ENCODE measurements at regions not wholly inside any gene's neighbourhood (a gene's known extent, or its start where the extent isn't known, plus 50 kb on each side); places are given as distances from the start of the nearest gene placed in this dataset.

DNA sequence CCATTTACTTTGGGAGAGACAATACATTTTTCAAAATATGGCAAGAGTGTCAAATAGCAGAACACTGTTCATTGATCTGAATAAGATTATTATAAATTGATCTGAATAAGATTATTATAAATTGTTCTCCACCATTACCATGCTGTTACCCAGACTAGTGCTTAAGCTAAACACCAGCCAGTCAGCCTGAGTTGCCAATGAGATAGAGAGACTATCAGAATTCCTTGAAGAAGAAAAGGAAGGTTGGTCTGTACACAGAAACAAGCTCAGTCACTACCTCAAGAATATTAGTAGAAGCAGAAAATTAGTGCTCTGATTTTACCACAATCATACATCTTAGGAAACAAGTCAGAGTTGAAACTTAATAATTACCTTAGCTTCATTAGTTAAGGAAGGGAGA, 469.8 kb downstream of the FOXG1 start:
- no peak overlapping the region for H3K18ac ChIP-seq (ENCODE audit: low read length)
- H2BK120ac ChIP-seq (ENCODE audit: insufficient read depth, low read length, poor library complexity) = no peak overlapping the region
- H3K4me1 ChIP-seq (ENCODE audit: control insufficient read depth in 1 of 2, insufficient read depth in 2 of 2, low read length in 2 of 2) = no peaks in the 10 kb centered on the region
- no peak overlapping the region for H3K14ac ChIP-seq (ENCODE audit: low read length)
- H3K79me1 ChIP-seq (ENCODE audit: low read length) = no peaks in the 10 kb centered on the region
- H2BK5ac ChIP-seq (ENCODE audit: low read depth, low read length, poor library complexity) = no peak overlapping the region
- no peak overlapping the region for H4K8ac ChIP-seq (ENCODE audit: low read depth, low read length)
- H3K9me3 ChIP-seq (ENCODE audit: insufficient read depth, low read depth, low read length) = no peaks in the 10 kb centered on the region
- DNase-seq = no peak
- H2AFZ ChIP-seq (ENCODE audit: insufficient read depth, low read length, poor library complexity) = no peak overlapping the region
- no peak overlapping the region for H2BK12ac ChIP-seq (ENCODE audit: low read length)
- H3K36me3 ChIP-seq (ENCODE audit: control insufficient read depth in 1 of 2, insufficient read depth in 2 of 2, low read length in 2 of 2) = no peaks in the 10 kb centered on the region
- no peak overlapping the region for H3K4me2 ChIP-seq (ENCODE audit: low read length)
- H3K79me2 ChIP-seq (ENCODE audit: control insufficient read depth, insufficient read depth, low read length, poor library complexity) = no peaks in the 10 kb centered on the region
- H2AK5ac ChIP-seq (ENCODE audit: low read length) = no peak overlapping the region
- no peak overlapping the region for H3K27ac ChIP-seq (ENCODE audit: low read depth, low read length)
- no peak overlapping the region for H3K4me3 ChIP-seq (ENCODE audit: low read depth, low read length)
- H3K27me3 ChIP-seq (ENCODE audit: insufficient read depth, low read length) = no peaks in the 10 kb centered on the region
- no peak overlapping the region for H4K91ac ChIP-seq (ENCODE audit: low read depth, low read length)
- no peak overlapping the region for H3K4ac ChIP-seq (ENCODE audit: low read depth, low read length)
- no peak overlapping the region for H3K23ac ChIP-seq (ENCODE audit: low read length)
- no peak overlapping the region for H3K9ac ChIP-seq (ENCODE audit: low read length)
- no peak overlapping the region for H4K12ac ChIP-seq (ENCODE audit: low read depth, low read length)

- no peak overlapping the region for H3K4me3 ChIP-seq (ENCODE audit: low read depth, low read length)
- no peak overlapping the region for H2AK5ac ChIP-seq (ENCODE audit: low read length)
- no peaks in the 10 kb centered on the region for H3K4me1 ChIP-seq (ENCODE audit: control insufficient read depth in 1 of 2, insufficient read depth in 2 of 2, low read length in 2 of 2)
- H3K27ac ChIP-seq (ENCODE audit: low read depth, low read length) = no peak overlapping the region
- H3K4me2 ChIP-seq (ENCODE audit: low read length) = no peak overlapping the region
- no peaks in the 10 kb centered on the region for H3K9me3 ChIP-seq (ENCODE audit: insufficient read depth, low read depth, low read length)
- no peak overlapping the region for H3K4ac ChIP-seq (ENCODE audit: low read depth, low read length)
- DNase-seq = peak in 1 of 2 donors; percentile 28
- no peak overlapping the region for H2BK120ac ChIP-seq (ENCODE audit: insufficient read depth, low read length, poor library complexity)
- H2BK5ac ChIP-seq (ENCODE audit: low read depth, low read length, poor library complexity) = no peak overlapping the region
- H3K27me3 ChIP-seq (ENCODE audit: insufficient read depth, low read length) = no peaks in the 10 kb centered on the region
- WGBS (ENCODE audit: extremely low coverage, insufficient coverage, insufficient read length) = no CpG with 5 or more reads among the region's 2 CpGs
- H3K9ac ChIP-seq (ENCODE audit: low read length) = no peak overlapping the region
- no peak overlapping the region for H4K8ac ChIP-seq (ENCODE audit: low read depth, low read length)
- no peaks in the 10 kb centered on the region for H3K79me1 ChIP-seq (ENCODE audit: low read length)
- H3K36me3 ChIP-seq (ENCODE audit: control insufficient read depth in 1 of 2, insufficient read depth in 2 of 2, low read length in 2 of 2) = no peaks in the 10 kb centered on the region
- H2AFZ ChIP-seq (ENCODE audit: insufficient read depth, low read length, poor library complexity) = no peak overlapping the region
- no peak overlapping the region for H2BK12ac ChIP-seq (ENCODE audit: low read length)
- no peak overlapping the region for H4K91ac ChIP-seq (ENCODE audit: low read depth, low read length)
- no peaks in the 10 kb centered on the region for H3K79me2 ChIP-seq (ENCODE audit: control insufficient read depth, insufficient read depth, low read length, poor library complexity)
- no peak overlapping the region for H3K14ac ChIP-seq (ENCODE audit: low read length)
- H4K12ac ChIP-seq (ENCODE audit: low read depth, low read length) = no peak overlapping the region
- H3K23ac ChIP-seq (ENCODE audit: low read length) = no peak overlapping the region
- H3K18ac ChIP-seq (ENCODE audit: low read length) = no peak overlapping the region
Observed at GRCh38 chr14:29236848-29237247, 470.3 kb downstream of the FOXG1 start.

- Histone ChIP-seq H2BK12ac (ENCODE audit: low read length) (no peak overlapping the region), H3K4ac (ENCODE audit: low read depth, low read length) (no peak overlapping the region), H3K18ac (ENCODE audit: low read length) (no peak overlapping the region), H4K8ac (ENCODE audit: low read depth, low read length) (no peak overlapping the region), H3K79me1 (ENCODE audit: low read length) (no peaks in the 10 kb centered on the region), H3K4me3 (ENCODE audit: low read depth, low read length) (no peak overlapping the region), H2AK5ac (ENCODE audit: low read length) (no peak overlapping the region), H3K27ac (ENCODE audit: low read depth, low read length) (no peak overlapping the region), H3K23ac (ENCODE audit: low read length) (no peak overlapping the region), H2BK5ac (ENCODE audit: low read depth, low read length, poor library complexity) (no peak overlapping the region), H4K12ac (ENCODE audit: low read depth, low read length) (no peak overlapping the region), H3K36me3 (ENCODE audit: control insufficient read depth in 1 of 2, insufficient read depth in 2 of 2, low read length in 2 of 2) (no peaks in the 10 kb centered on the region), H3K9me3 (ENCODE audit: insufficient read depth, low read depth, low read length) (no peaks in the 10 kb centered on the region), H3K4me2 (ENCODE audit: low read length) (no peak overlapping the region), H3K79me2 (ENCODE audit: control insufficient read depth, insufficient read depth, low read length, poor library complexity) (no peaks in the 10 kb centered on the region), H3K9ac (ENCODE audit: low read length) (no peak overlapping the region), H4K91ac (ENCODE audit: low read depth, low read length) (no peak overlapping the region), H2BK120ac (ENCODE audit: insufficient read depth, low read length, poor library complexity) (no peak overlapping the region), H3K14ac (ENCODE audit: low read length) (no peak overlapping the region), H3K4me1 (ENCODE audit: control insufficient read depth in 1 of 2, insufficient read depth in 2 of 2, low read length in 2 of 2) (no peaks in the 10 kb centered on the region), H2AFZ (ENCODE audit: insufficient read depth, low read length, poor library complexity) (no peak overlapping the region), H3K27me3 (ENCODE audit: insufficient read depth, low read length) (no peaks in the 10 kb centered on the region)
- no peak for DNase-seq
- no CpG with 5 or more reads among the region's 3 CpGs for WGBS (ENCODE audit: extremely low coverage, insufficient coverage, insufficient read length)
Observed at GRCh38 chr14:29240066-29240465, 473.5 kb downstream of the FOXG1 start.

- H3K79me2 ChIP-seq (ENCODE audit: control insufficient read depth, insufficient read depth, low read length, poor library complexity) = no peaks in the 10 kb centered on the region
- H4K12ac ChIP-seq (ENCODE audit: low read depth, low read length) = no peak overlapping the region
- no CpG with 5 or more reads among the region's 6 CpGs for WGBS (ENCODE audit: extremely low coverage, insufficient coverage, insufficient read length)
- H4K91ac ChIP-seq (ENCODE audit: low read depth, low read length) = no peak overlapping the region
- no peak overlapping the region for H3K4me3 ChIP-seq (ENCODE audit: low read depth, low read length)
- H2BK12ac ChIP-seq (ENCODE audit: low read length) = no peak overlapping the region
- H2AFZ ChIP-seq (ENCODE audit: insufficient read depth, low read length, poor library complexity) = no peak overlapping the region
- H3K4me2 ChIP-seq (ENCODE audit: low read length) = no peak overlapping the region
- H3K27ac ChIP-seq (ENCODE audit: low read depth, low read length) = no peak overlapping the region
- no peaks in the 10 kb centered on the region for H3K79me1 ChIP-seq (ENCODE audit: low read length)
- DNase-seq = no peak
- H3K4ac ChIP-seq (ENCODE audit: low read depth, low read length) = no peak overlapping the region
- H3K9me3 ChIP-seq (ENCODE audit: insufficient read depth, low read depth, low read length) = no peaks in the 10 kb centered on the region
- no peaks in the 10 kb centered on the region for H3K36me3 ChIP-seq (ENCODE audit: control insufficient read depth in 1 of 2, insufficient read depth in 2 of 2, low read length in 2 of 2)
- H3K14ac ChIP-seq (ENCODE audit: low read length) = no peak overlapping the region
- H3K23ac ChIP-seq (ENCODE audit: low read length) = no peak overlapping the region
- H3K9ac ChIP-seq (ENCODE audit: low read length) = no peak overlapping the region
- H2BK5ac ChIP-seq (ENCODE audit: low read depth, low read length, poor library complexity) = no peak overlapping the region
- no peaks in the 10 kb centered on the region for H3K4me1 ChIP-seq (ENCODE audit: control insufficient read depth in 1 of 2, insufficient read depth in 2 of 2, low read length in 2 of 2)
- H3K27me3 ChIP-seq (ENCODE audit: insufficient read depth, low read length) = no peaks in the 10 kb centered on the region
- no peak overlapping the region for H3K18ac ChIP-seq (ENCODE audit: low read length)
- no peak overlapping the region for H2BK120ac ChIP-seq (ENCODE audit: insufficient read depth, low read length, poor library complexity)
- H2AK5ac ChIP-seq (ENCODE audit: low read length) = no peak overlapping the region
- no peak overlapping the region for H4K8ac ChIP-seq (ENCODE audit: low read depth, low read length)
Observed at GRCh38 chr14:29242755-29243754, 476.5 kb downstream of the FOXG1 start.
